MM.1S (cell line): ENCODE measurements at regions not wholly inside any gene's neighbourhood (a gene's known extent, or its start where the extent isn't known, plus 50 kb on each side); places are given as distances from the start of the nearest gene placed in this dataset.

Source experiments
- DNase-seq: peaks from one replicate; pipeline ENCODE4 v3.0.0-alpha.2; 2015
- H2AFZ ChIP-seq: fragments of 300-600 bp; sonication (generic); 2 replicates; pipeline ENCODE4 v1.6.0; 2016; ENCODE audit warnings: antibody characterized with exemption, low read length
- H3F3A ChIP-seq: fragments of 300-600 bp; sonication (generic); 2 replicates; pipeline ENCODE4 v1.6.1; 2016; ENCODE audit warnings: mild to moderate bottlenecking, antibody characterized with exemption, low read length, moderate library complexity, mixed read lengths; ENCODE audit not compliant: insufficient read depth
- H3K27ac ChIP-seq: fragments of 300-600 bp; sonication (generic); 2 replicates; pipeline ENCODE4 v1.5.1; 2016; ENCODE audit warnings: mild to moderate bottlenecking, low read length
- H3K27me3 ChIP-seq: fragments of 300-600 bp; sonication (generic); replicated peaks from 2 replicates; pipeline ENCODE4 v1.6.0; 2016; ENCODE audit warnings: low read length; ENCODE audit not compliant: insufficient read depth
- H3K36me3 ChIP-seq: fragments of 300-600 bp; sonication (generic); replicated peaks from 2 replicates; pipeline ENCODE4 v1.6.1; 2016; ENCODE audit warnings: mild to moderate bottlenecking, low read length, mixed read lengths; ENCODE audit not compliant: insufficient read depth
- H3K4me1 ChIP-seq: fragments of 300-600 bp; sonication (generic); 2 replicates; pipeline ENCODE4 v1.6.1; 2016; ENCODE audit warnings: low read length, mixed read lengths
- H3K4me2 ChIP-seq: fragments of 300-600 bp; sonication (generic); 2 replicates; pipeline ENCODE4 v1.6.0; 2016; ENCODE audit warnings: low read depth, low read length
- H3K4me3 ChIP-seq: fragments of 300-600 bp; sonication (generic); 2 replicates; pipeline ENCODE4 v1.5.1; 2016; ENCODE audit warnings: low read length, mixed read lengths
- H3K79me2 ChIP-seq: fragments of 300-600 bp; sonication (generic); 2 replicates; pipeline ENCODE4 v1.6.1; 2016; ENCODE audit warnings: mixed run types, low read length, mixed read lengths
- H3K9ac ChIP-seq: fragments of 300-600 bp; sonication (generic); 2 replicates; pipeline ENCODE4 v1.6.1; 2016; ENCODE audit warnings: low read length, mixed read lengths
- H3K9me2 ChIP-seq: fragments of 300-600 bp; sonication (generic); replicated peaks from 2 replicates; pipeline ENCODE4 v1.6.1; 2016; ENCODE audit warnings: mild to moderate bottlenecking, low read length, mixed read lengths; ENCODE audit not compliant: insufficient read depth
- H3K9me3 ChIP-seq: fragments of 300-600 bp; sonication (generic); replicated peaks from 2 replicates; pipeline ENCODE4 v1.6.1; 2016; ENCODE audit warnings: mild to moderate bottlenecking, low read length, mixed read lengths; ENCODE audit not compliant: insufficient read depth
- H4K20me1 ChIP-seq: fragments of 300-600 bp; sonication (generic); 2 replicates; pipeline ENCODE4 v1.6.1; 2016; ENCODE audit warnings: mild to moderate bottlenecking, low read length, moderate library complexity, mixed read lengths; ENCODE audit not compliant: insufficient read depth
- EZH2 ChIP-seq: fragments of 300-600 bp; sonication (generic); optimal IDR thresholded peaks from 2 replicates; pipeline ENCODE3; 2017; ENCODE audit warnings: low read depth, mild to moderate bottlenecking, antibody characterized with exemption, low read length, mixed read lengths
- EZH2phosphoT487 ChIP-seq: fragments of 300-600 bp; sonication (generic); IDR thresholded peaks from 2 replicates; pipeline ENCODE4 v1.6.1; 2018; ENCODE audit warnings: antibody characterized with exemption, low read length
- TF ChIP-seq, protein P1 (sequence below): fragments of 300-600 bp; sonication (generic); IDR thresholded peaks from 2 replicates; pipeline ENCODE4 v1.5.1; 2016; ENCODE audit warnings: antibody characterized with exemption, low read length, mixed read lengths

DNA sequence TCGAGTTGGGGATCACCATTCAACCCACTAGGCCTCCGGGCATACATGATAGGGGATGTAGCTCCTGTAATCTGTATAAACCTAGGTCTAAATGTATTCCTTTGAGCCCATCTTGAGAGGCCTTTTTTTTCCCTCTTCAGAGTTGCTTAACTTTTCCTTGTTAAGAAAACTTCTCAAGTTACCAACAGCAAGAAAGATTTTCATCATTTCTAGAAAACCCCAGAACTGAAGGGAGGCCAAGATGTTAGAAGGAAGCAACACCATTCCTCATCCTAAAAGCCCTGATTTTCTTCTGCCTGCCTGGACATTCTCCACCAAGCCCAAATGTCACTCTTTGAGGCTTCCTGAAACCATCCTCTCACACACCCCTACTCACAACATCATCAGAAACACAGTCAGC, 79.4 kb downstream of the TMPRSS5 start:
- no peak overlapping the region for H3K9ac ChIP-seq
- H4K20me1 ChIP-seq, result no peaks in the 10 kb centered on the region
- no peaks in the 10 kb centered on the region for H3K9me3 ChIP-seq
- no peaks in the 10 kb centered on the region for H3K79me2 ChIP-seq
- H3F3A ChIP-seq, result no peaks in the 10 kb centered on the region
- no peaks in the 10 kb centered on the region for H3K4me1 ChIP-seq
- no peak overlapping the region for H2AFZ ChIP-seq
- H3K36me3 ChIP-seq, result no peaks in the 10 kb centered on the region
- TF ChIP-seq EZH2 (no peak), EZH2phosphoT487 (no peak)
- TF ChIP-seq, protein P1, sequence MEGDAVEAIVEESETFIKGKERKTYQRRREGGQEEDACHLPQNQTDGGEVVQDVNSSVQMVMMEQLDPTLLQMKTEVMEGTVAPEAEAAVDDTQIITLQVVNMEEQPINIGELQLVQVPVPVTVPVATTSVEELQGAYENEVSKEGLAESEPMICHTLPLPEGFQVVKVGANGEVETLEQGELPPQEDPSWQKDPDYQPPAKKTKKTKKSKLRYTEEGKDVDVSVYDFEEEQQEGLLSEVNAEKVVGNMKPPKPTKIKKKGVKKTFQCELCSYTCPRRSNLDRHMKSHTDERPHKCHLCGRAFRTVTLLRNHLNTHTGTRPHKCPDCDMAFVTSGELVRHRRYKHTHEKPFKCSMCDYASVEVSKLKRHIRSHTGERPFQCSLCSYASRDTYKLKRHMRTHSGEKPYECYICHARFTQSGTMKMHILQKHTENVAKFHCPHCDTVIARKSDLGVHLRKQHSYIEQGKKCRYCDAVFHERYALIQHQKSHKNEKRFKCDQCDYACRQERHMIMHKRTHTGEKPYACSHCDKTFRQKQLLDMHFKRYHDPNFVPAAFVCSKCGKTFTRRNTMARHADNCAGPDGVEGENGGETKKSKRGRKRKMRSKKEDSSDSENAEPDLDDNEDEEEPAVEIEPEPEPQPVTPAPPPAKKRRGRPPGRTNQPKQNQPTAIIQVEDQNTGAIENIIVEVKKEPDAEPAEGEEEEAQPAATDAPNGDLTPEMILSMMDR, result no peak
- no peak overlapping the region for H3K4me3 ChIP-seq
- no peak for DNase-seq
- no peak overlapping the region for H3K27ac ChIP-seq
- no peaks in the 10 kb centered on the region for H3K27me3 ChIP-seq
- no peak overlapping the region for H3K4me2 ChIP-seq
- no peaks in the 10 kb centered on the region for H3K9me2 ChIP-seq

DNA sequence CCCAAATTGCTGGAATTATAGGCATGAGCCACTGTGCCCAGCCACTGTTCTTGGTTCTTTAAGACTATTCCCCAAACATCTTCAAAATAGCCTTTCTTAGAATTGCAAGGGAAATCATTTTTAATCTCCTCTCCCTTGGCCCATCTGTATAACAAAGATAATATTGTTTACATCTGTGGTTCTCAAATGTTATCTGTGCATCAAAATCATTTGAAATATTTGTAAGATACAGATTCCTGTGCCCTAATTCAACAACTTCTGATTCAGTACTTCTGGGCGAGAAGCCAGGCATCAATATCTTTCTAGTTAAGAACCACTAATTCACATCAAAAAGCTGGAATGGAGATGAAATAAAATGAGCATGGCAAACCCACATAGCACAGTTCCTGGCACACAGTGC, 83.0 kb downstream of the TMPRSS5 start:
- no peak for DNase-seq
- Histone ChIP-seq H3K9me3 (no peaks in the 10 kb centered on the region), H4K20me1 (no peaks in the 10 kb centered on the region), H2AFZ (no peak overlapping the region), H3K4me3 (no peak overlapping the region), H3K9ac (no peak overlapping the region), H3K4me1 (no peaks in the 10 kb centered on the region), H3K27ac (no peak overlapping the region), H3K27me3 (no peaks in the 10 kb centered on the region), H3K9me2 (no peaks in the 10 kb centered on the region), H3K4me2 (no peak overlapping the region), H3K79me2 (no peaks in the 10 kb centered on the region), H3K36me3 (no peaks in the 10 kb centered on the region), H3F3A (no peaks in the 10 kb centered on the region)
- TF ChIP-seq EZH2phosphoT487 (no peak), EZH2 (no peak)
- TF ChIP-seq, protein P1, result no peak

DNA sequence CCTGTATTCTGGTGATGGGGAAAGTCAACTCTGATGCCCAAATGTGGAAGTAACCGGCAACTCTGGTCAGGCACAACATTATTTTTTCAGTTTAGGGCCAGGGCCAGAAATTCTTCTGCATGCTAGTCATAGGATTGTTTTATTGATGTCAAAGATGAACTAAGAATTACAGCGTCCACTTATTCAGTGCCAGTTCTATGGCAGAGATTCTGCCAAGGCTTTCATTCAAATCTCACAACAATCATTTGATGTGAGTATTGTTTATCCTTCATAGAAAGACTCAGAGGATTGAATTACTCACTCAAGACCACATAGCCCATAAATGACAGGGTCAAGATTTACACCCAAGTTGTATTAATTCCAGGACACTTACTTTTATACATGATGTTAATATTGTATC, 87.7 kb downstream of the TMPRSS5 start:
- Histone ChIP-seq H3K9me2 (no peaks in the 10 kb centered on the region), H3K27me3 (no peaks in the 10 kb centered on the region), H3K4me2 (no peak overlapping the region), H2AFZ (no peak overlapping the region), H3K27ac (no peak overlapping the region), H3K9me3 (no peaks in the 10 kb centered on the region), H3K4me1 (no peaks in the 10 kb centered on the region), H3F3A (no peaks in the 10 kb centered on the region), H3K4me3 (no peak overlapping the region), H3K36me3 (no peaks in the 10 kb centered on the region), H3K79me2 (no peaks in the 10 kb centered on the region), H4K20me1 (no peaks in the 10 kb centered on the region), H3K9ac (no peak overlapping the region)
- no peak for DNase-seq
- TF ChIP-seq EZH2phosphoT487, result no peak

DNA sequence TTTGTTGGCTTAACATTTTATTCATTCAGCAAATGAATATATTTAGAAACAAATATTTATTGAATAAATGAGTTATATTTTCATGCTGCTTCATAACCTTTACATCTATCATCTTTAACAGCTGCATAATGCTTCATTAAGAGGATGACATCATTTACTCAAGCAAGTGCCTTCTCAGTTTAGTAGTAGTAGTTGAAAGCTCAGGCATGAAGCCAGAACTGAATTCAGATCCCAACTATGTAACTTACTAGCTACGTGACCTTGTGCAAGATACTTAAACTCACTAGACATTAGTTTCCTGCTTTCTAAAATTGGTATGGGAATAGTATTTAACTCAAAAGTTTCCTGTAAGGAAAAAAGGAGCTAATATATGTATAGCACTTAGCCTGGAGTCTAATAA, 90.3 kb downstream of the TMPRSS5 start:
- Histone ChIP-seq H3K4me2 (no peak overlapping the region), H3K9me3 (no peaks in the 10 kb centered on the region), H3K27me3 (no peaks in the 10 kb centered on the region), H3K27ac (no peak overlapping the region), H3K79me2 (no peaks in the 10 kb centered on the region), H3K36me3 (no peaks in the 10 kb centered on the region), H4K20me1 (no peaks in the 10 kb centered on the region), H3K9ac (no peak overlapping the region), H3K4me1 (no peaks in the 10 kb centered on the region), H2AFZ (no peak overlapping the region), H3F3A (no peaks in the 10 kb centered on the region), H3K4me3 (no peak overlapping the region), H3K9me2 (no peaks in the 10 kb centered on the region)
- DNase-seq, result no peak
- no peak for TF ChIP-seq EZH2phosphoT487
- TF ChIP-seq EZH2, result no peak
- TF ChIP-seq, protein P1, result no peak
